GDM1 (cell line): ENCODE measurements at regions not wholly inside any gene's neighbourhood (a gene's known extent, or its start where the extent isn't known, plus 50 kb on each side); places are given as distances from the start of the nearest gene placed in this dataset.

ENCODE experiments used
- DNase-seq: peaks from one replicate; lab custom pipeline; 2025; lab: John Stamatoyannopoulos, UW

- no peak for DNase-seq
These were observed 61.9 kb upstream of the ITGA1 start for GRCh38 chr5:52725808-52726207.

- DNase-seq, result no peak
These were observed 60.7 kb upstream of the ITGA1 start for GRCh38 chr5:52727020-52727419.

GRCh38 chr5:52727576-52727975 is 60.1 kb upstream of the ITGA1 start:
- no peak for DNase-seq

- DNase-seq, result no peak
These were observed 59.5 kb upstream of the ITGA1 start for GRCh38 chr5:52728224-52728623.

GRCh38 chr5:52728686-52729085 is 59.0 kb upstream of the ITGA1 start:
- DNase-seq, result no peak

GRCh38 chr5:52731274-52732027 is 56.3 kb upstream of the ITGA1 start:
- DNase-seq, result no peak

GRCh38 chr5:52734557-52734956 is 53.2 kb upstream of the ITGA1 start:
- DNase-seq, result no peak

GRCh38 chr5:52735139-52735538 is 52.6 kb upstream of the ITGA1 start:
- DNase-seq, result no peak
